Osteocyte (in vitro differentiated cells): ENCODE measurements at regions not wholly inside any gene's neighbourhood (a gene's known extent, or its start where the extent isn't known, plus 50 kb on each side); places are given as distances from the start of the nearest gene placed in this dataset.

Experiments
- DNase-seq: peaks from one replicate; pipeline ENCODE4 v3.0.0; 2021; ENCODE audit warnings: mixed read lengths; ENCODE audit not compliant: unreplicated experiment; ENCODE audit errors: extremely low spot score
- H3K27ac Mint-ChIP-seq: one replicate; pipeline ENCODE4 v1.8.0; 2021; ENCODE audit warnings: mild to moderate bottlenecking, mixed read lengths; ENCODE audit not compliant: unreplicated experiment
- H3K27me3 Mint-ChIP-seq: one replicate; pipeline ENCODE4 v1.8.0; 2021; ENCODE audit warnings: mixed read lengths; ENCODE audit not compliant: unreplicated experiment
- H3K36me3 Mint-ChIP-seq: one replicate; pipeline ENCODE4 v1.8.0; 2021; ENCODE audit warnings: mixed read lengths; ENCODE audit not compliant: unreplicated experiment
- H3K4me1 Mint-ChIP-seq: one replicate; pipeline ENCODE4 v1.8.0; 2021; ENCODE audit warnings: mixed read lengths; ENCODE audit not compliant: unreplicated experiment
- H3K4me3 Mint-ChIP-seq: one replicate; pipeline ENCODE4 v1.8.0; 2021; ENCODE audit warnings: mild to moderate bottlenecking, moderate library complexity, mixed read lengths; ENCODE audit not compliant: unreplicated experiment
- H3K9me3 Mint-ChIP-seq: one replicate; pipeline ENCODE4 v1.8.0; 2021; ENCODE audit warnings: mixed read lengths; ENCODE audit not compliant: unreplicated experiment
- TF ChIP-seq, protein P1 (sequence below): fragments of 200-600 bp; sonication (generic); IDR thresholded peaks from 2 replicates; pipeline ENCODE4 v1.5.0; 2021; ENCODE audit warnings: antibody characterized with exemption, mild to moderate bottlenecking, moderate library complexity

GRCh38 chr9:38333047-38333446, 59.5 kb upstream of the ALDH1B1 start:
- H3K27me3 Mint-ChIP-seq = peaks cover 30% of the 10 kb centered on the region
- DNase-seq = peak; percentile 42
- H3K4me1 Mint-ChIP-seq = no peaks in the 10 kb centered on the region
- no peaks in the 10 kb centered on the region for H3K36me3 Mint-ChIP-seq
- H3K4me3 Mint-ChIP-seq = no peak overlapping the region
- H3K27ac Mint-ChIP-seq = no peak overlapping the region
- no peaks in the 10 kb centered on the region for H3K9me3 Mint-ChIP-seq
- TF ChIP-seq, protein P1, sequence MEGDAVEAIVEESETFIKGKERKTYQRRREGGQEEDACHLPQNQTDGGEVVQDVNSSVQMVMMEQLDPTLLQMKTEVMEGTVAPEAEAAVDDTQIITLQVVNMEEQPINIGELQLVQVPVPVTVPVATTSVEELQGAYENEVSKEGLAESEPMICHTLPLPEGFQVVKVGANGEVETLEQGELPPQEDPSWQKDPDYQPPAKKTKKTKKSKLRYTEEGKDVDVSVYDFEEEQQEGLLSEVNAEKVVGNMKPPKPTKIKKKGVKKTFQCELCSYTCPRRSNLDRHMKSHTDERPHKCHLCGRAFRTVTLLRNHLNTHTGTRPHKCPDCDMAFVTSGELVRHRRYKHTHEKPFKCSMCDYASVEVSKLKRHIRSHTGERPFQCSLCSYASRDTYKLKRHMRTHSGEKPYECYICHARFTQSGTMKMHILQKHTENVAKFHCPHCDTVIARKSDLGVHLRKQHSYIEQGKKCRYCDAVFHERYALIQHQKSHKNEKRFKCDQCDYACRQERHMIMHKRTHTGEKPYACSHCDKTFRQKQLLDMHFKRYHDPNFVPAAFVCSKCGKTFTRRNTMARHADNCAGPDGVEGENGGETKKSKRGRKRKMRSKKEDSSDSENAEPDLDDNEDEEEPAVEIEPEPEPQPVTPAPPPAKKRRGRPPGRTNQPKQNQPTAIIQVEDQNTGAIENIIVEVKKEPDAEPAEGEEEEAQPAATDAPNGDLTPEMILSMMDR = no peak

- Mint-ChIP-seq H3K36me3 (no peaks in the 10 kb centered on the region), H3K27ac (no peak overlapping the region), H3K4me1 (no peaks in the 10 kb centered on the region), H3K9me3 (no peaks in the 10 kb centered on the region), H3K4me3 (no peak overlapping the region), H3K27me3 (peaks cover 33% of the 10 kb centered on the region)
- peak; percentile 21 for DNase-seq
- TF ChIP-seq, protein P1 = no peak
Observed at GRCh38 chr9:38332625-38333024, 59.9 kb upstream of the ALDH1B1 start.

- H3K9me3 Mint-ChIP-seq = no peaks in the 10 kb centered on the region
- H3K27me3 Mint-ChIP-seq = peaks cover 34% of the 10 kb centered on the region
- no peaks in the 10 kb centered on the region for H3K4me1 Mint-ChIP-seq
Observed at GRCh38 chr9:38331141-38331540, 61.4 kb upstream of the ALDH1B1 start.

GRCh38 chr9:38329968-38330367, 62.5 kb upstream of the ALDH1B1 start:
- Mint-ChIP-seq H3K4me1 (no peaks in the 10 kb centered on the region), H3K27ac (no peak overlapping the region), H3K27me3 (peaks cover 35% of the 10 kb centered on the region), H3K36me3 (no peaks in the 10 kb centered on the region), H3K4me3 (no peak overlapping the region), H3K9me3 (no peaks in the 10 kb centered on the region)
- TF ChIP-seq, protein P1 = no peak
- peak; percentile 65 for DNase-seq

More at GRCh38 chr9:38331141-38331540, 61.4 kb upstream of the ALDH1B1 start:
- H3K27ac Mint-ChIP-seq = no peak overlapping the region
- TF ChIP-seq, protein P1 = no peak
- H3K4me3 Mint-ChIP-seq = no peak overlapping the region
- H3K36me3 Mint-ChIP-seq = no peaks in the 10 kb centered on the region
- DNase-seq = peak; percentile 74

DNA sequence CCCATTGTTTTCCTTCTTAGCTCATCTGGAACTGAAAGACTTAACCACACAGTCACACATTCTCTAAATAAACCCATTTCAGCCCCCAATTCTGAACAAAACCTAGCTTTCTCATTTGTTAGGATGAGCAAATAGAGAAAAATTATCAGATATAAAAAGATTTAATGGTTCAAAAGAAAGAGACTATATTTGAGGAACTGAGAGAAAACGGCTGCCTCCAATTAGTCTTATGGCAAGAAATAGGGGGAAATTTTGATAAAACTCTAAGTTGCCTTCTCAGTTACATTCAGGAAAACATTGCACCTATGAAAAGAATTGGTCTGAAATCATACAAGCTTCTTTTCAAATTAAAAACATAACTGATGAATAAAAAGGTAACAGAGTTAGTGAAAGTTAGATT, 63.7 kb upstream of the ALDH1B1 start:
- Mint-ChIP-seq H3K27ac (no peak overlapping the region), H3K36me3 (no peaks in the 10 kb centered on the region), H3K4me3 (no peak overlapping the region), H3K27me3 (peaks cover 35% of the 10 kb centered on the region), H3K9me3 (no peaks in the 10 kb centered on the region), H3K4me1 (no peaks in the 10 kb centered on the region)
- TF ChIP-seq, protein P1 = no peak
- no peak for DNase-seq
